Fibroblast of lung (primary cell): ENCODE measurements at regions not wholly inside any gene's neighbourhood (a gene's known extent, or its start where the extent isn't known, plus 50 kb on each side); places are given as distances from the start of the nearest gene placed in this dataset.

Experiments
- DNase-seq, 2 donors: peaks; one replicate each; pipeline versions ENCODE4 v3.0.0 to v3.0.0-alpha.2; 2010; ENCODE audit warnings: low read depth in 2 of 2
- H2AFZ ChIP-seq: 2 replicates; pipeline ENCODE4 v1.5.1; 2012; ENCODE audit warnings: low read length, control low read depth, inconsistent platforms
- H3K27ac ChIP-seq: 2 replicates; pipeline ENCODE4 v1.5.1; 2011; ENCODE audit warnings: low read length, control low read depth; ENCODE audit not compliant: insufficient read depth
- H3K27me3 ChIP-seq: 2 replicates; pipeline ENCODE4 v1.5.1; 2011; ENCODE audit warnings: mild to moderate bottlenecking, low read length; ENCODE audit not compliant: control insufficient read depth, insufficient read depth
- H3K36me3 ChIP-seq: 2 replicates; pipeline ENCODE4 v1.5.1; 2011; ENCODE audit warnings: low read length; ENCODE audit not compliant: control insufficient read depth, insufficient read depth
- H3K4me1 ChIP-seq: 2 replicates; pipeline ENCODE4 v1.5.1; 2011; ENCODE audit warnings: low read length; ENCODE audit not compliant: control insufficient read depth, insufficient read depth; ENCODE audit errors: extremely low read depth
- H3K4me2 ChIP-seq: 2 replicates; pipeline ENCODE4 v1.5.1; 2011; ENCODE audit warnings: low read length, control low read depth; ENCODE audit not compliant: insufficient read depth; ENCODE audit errors: extremely low read depth
- H3K4me3 ChIP-seq, 4 experiments: fragments of 200-600 bp in 1 of 4; sonication (generic) in 1 of 4; replicated peaks in 1 of 4; 2 replicates each; pipeline ENCODE4 v1.5.1; 2011 to 2016; ENCODE audit warnings: low read length in 4 of 4, low read depth in 3 of 4, mild to moderate bottlenecking in 3 of 4, control low read depth in 2 of 4, inconsistent platforms in 1 of 4, mixed read lengths in 1 of 4; ENCODE audit not compliant: insufficient read depth in 1 of 4; ENCODE audit errors: control extremely low read depth in 1 of 4
- H3K79me2 ChIP-seq: 2 replicates; pipeline ENCODE4 v1.5.1; 2012; ENCODE audit warnings: mild to moderate bottlenecking, low read length, inconsistent platforms; ENCODE audit not compliant: control insufficient read depth, insufficient read depth
- H3K9ac ChIP-seq: 2 replicates; pipeline ENCODE4 v1.5.1; 2011; ENCODE audit warnings: mild to moderate bottlenecking, low read length, control low read depth; ENCODE audit not compliant: insufficient read depth
- H3K9me3 ChIP-seq: 2 replicates; pipeline ENCODE4 v1.5.1; 2012; ENCODE audit warnings: low read depth, low read length; ENCODE audit not compliant: control insufficient read depth, insufficient read depth
- H4K20me1 ChIP-seq: 2 replicates; pipeline ENCODE4 v1.5.1; 2011; ENCODE audit warnings: low read length; ENCODE audit not compliant: control insufficient read depth, insufficient read depth; ENCODE audit errors: extremely low read depth
- CTCF ChIP-seq, 2 donors: IDR thresholded peaks in 1 of 2; conservative IDR thresholded peaks in 1 of 2; 1 replicate in 1 of 2; 2 replicates in 1 of 2; pipeline ENCODE4 v1.5.1; 2011 to 2012; ENCODE audit warnings: low read length in 2 of 2, control low read depth in 1 of 2, inconsistent platforms in 1 of 2, low read depth in 1 of 2, mild to moderate bottlenecking in 1 of 2
- EZH2 ChIP-seq: IDR thresholded peaks from 2 replicates; pipeline ENCODE4 v1.5.1; 2012; ENCODE audit warnings: low read length, control low read depth, mild to moderate bottlenecking; ENCODE audit errors: missing control alignments

- H3K9ac ChIP-seq, result no peak overlapping the region
- H3K4me2 ChIP-seq, result no peak overlapping the region
- H3K4me3 ChIP-seq, result no peak overlapping the region
- no peaks in the 10 kb centered on the region for H3K27me3 ChIP-seq
- H2AFZ ChIP-seq, result no peak overlapping the region
- H3K4me1 ChIP-seq, result no peaks in the 10 kb centered on the region
- no peak overlapping the region for H3K27ac ChIP-seq
- no peaks in the 10 kb centered on the region for H3K36me3 ChIP-seq
- no peak for DNase-seq
- H3K79me2 ChIP-seq, result no peaks in the 10 kb centered on the region
- no peaks in the 10 kb centered on the region for H4K20me1 ChIP-seq
- H3K9me3 ChIP-seq, result no peaks in the 10 kb centered on the region
- no peak for TF ChIP-seq CTCF (conservative IDR thresholded peaks at IDR 0.05 in 1 of 2, IDR thresholded peaks at IDR 0.05 in 1 of 2; ENCODE audit: low read depth in 1 of 2, low read length in 2 of 2)
- TF ChIP-seq EZH2, result no peak
These were observed 270.9 kb upstream of the SYT10 start for GRCh38 chr12:33710548-33710947.

GRCh38 chr12:33718631-33719030 lies 279.0 kb upstream of the SYT10 start:
- no peak for DNase-seq
- no peak overlapping the region for H3K4me3 ChIP-seq

GRCh38 chr12:33721561-33721960 lies 281.9 kb upstream of the SYT10 start:
- no peak for DNase-seq
- Histone ChIP-seq H4K20me1 (no peaks in the 10 kb centered on the region), H3K4me1 (no peaks in the 10 kb centered on the region), H3K27me3 (no peaks in the 10 kb centered on the region), H3K36me3 (no peaks in the 10 kb centered on the region), H3K4me3 (no peak overlapping the region), H3K9ac (no peak overlapping the region), H3K9me3 (no peaks in the 10 kb centered on the region), H3K27ac (no peak overlapping the region), H3K4me2 (no peak overlapping the region), H2AFZ (no peak overlapping the region), H3K79me2 (no peaks in the 10 kb centered on the region)
- no peak for TF ChIP-seq CTCF (conservative IDR thresholded peaks at IDR 0.05 in 1 of 2, IDR thresholded peaks at IDR 0.05 in 1 of 2; ENCODE audit: low read depth in 1 of 2, low read length in 2 of 2)
- TF ChIP-seq EZH2, result no peak

More at GRCh38 chr12:33718631-33719030, 279.0 kb upstream of the SYT10 start:
- no peaks in the 10 kb centered on the region for H3K36me3 ChIP-seq
- TF ChIP-seq CTCF (conservative IDR thresholded peaks at IDR 0.05 in 1 of 2, IDR thresholded peaks at IDR 0.05 in 1 of 2; ENCODE audit: low read depth in 1 of 2, low read length in 2 of 2) (no peak), EZH2 (no peak)
- H4K20me1 ChIP-seq, result no peaks in the 10 kb centered on the region
- no peaks in the 10 kb centered on the region for H3K9me3 ChIP-seq
- no peak overlapping the region for H3K27ac ChIP-seq
- no peaks in the 10 kb centered on the region for H3K27me3 ChIP-seq
- H3K4me2 ChIP-seq, result no peak overlapping the region
- no peak overlapping the region for H3K9ac ChIP-seq
- no peaks in the 10 kb centered on the region for H3K4me1 ChIP-seq
- H3K79me2 ChIP-seq, result no peaks in the 10 kb centered on the region
- no peak overlapping the region for H2AFZ ChIP-seq
